AG04450 (cell line): ENCODE measurements at regions not wholly inside any gene's neighbourhood (a gene's known extent, or its start where the extent isn't known, plus 50 kb on each side); places are given as distances from the start of the nearest gene placed in this dataset.

Experiments used
- CTCF ChIA-PET: fragments of 300-600, 350-600 bp; formaldehyde crosslinking; extraction: SDS; loops from one replicate; lab custom pipeline; 2022; ENCODE audit warnings: antibody characterized with exemption, inconsistent platforms; lab: Charles Lee
- POLR2A ChIA-PET: fragments of 350-600 bp; formaldehyde crosslinking; extraction: SDS; loops from one replicate; lab custom pipeline; 2021; ENCODE audit warnings: antibody characterized with exemption, inconsistent platforms; lab: Yijun Ruan, JAX
- DNase-seq: peaks from one replicate; pipeline ENCODE4 v3.0.0-alpha.2; 2011; ENCODE audit warnings: low read depth, low spot score
- H3K27ac ChIP-seq: one replicate; pipeline ENCODE4 v1.5.1; 2012; ENCODE audit warnings: low read depth, low read length, control low read depth
- H3K27me3 ChIP-seq: one replicate; pipeline ENCODE4 v1.6.0; 2012; ENCODE audit warnings: low read length; ENCODE audit not compliant: control insufficient read depth, insufficient read depth
- H3K4me3 ChIP-seq: 2 replicates; pipeline ENCODE4 v1.5.1; 2011; ENCODE audit warnings: mild to moderate bottlenecking, low read depth, low read length, control low read depth
- H3K9me3 ChIP-seq: 2 replicates; pipeline ENCODE4 v1.5.1; 2012; ENCODE audit warnings: low read length; ENCODE audit not compliant: control insufficient read depth, insufficient read depth
- CTCF ChIP-seq: IDR thresholded peaks from 2 replicates; pipeline ENCODE4 v1.5.1; 2011; ENCODE audit warnings: low read depth, low read length, control low read depth, inconsistent platforms

DNA sequence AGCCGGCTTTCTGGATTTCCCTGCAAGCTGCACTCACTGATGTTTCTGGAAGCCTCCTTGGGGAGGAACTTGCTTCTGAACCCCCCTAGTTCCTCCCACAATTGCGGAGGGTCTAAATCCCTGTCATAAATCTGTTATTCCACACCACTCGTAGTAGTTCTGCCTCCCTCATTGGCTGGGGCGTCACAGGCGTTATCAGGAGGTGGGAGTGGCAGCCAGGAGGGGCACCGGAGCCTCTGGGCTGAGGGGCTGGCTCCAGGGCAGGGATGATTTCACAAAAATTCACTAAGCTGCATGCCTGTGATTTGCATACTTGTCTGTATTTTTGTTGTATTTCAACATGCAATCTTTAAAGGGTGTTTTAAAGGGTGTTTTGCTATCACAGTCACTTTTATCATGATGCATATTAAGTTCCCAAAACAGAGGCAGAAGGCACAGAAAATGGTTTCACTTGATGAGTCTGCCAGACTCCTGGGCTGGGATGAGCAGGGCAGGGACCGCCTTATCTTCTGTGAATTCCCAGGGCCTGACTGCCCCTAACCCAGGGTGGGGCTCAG lies 176.2 kb upstream of the FOXF1 start:
- peaks cover 7% of the 10 kb centered on the region for H3K27me3 ChIP-seq
- H3K27ac ChIP-seq = no peak overlapping the region
- no peak overlapping the region for H3K4me3 ChIP-seq
- ChIA-PET POLR2A (no interaction called here), CTCF (interaction anchor here (0.6 kb wide), 1 partner anchor 14 kb away, joined by 4 read pairs; no protein-coding TSS in a partner anchor)
- no peak for DNase-seq
- peaks cover 4% of the 10 kb centered on the region; the same call in 1 of the 2 replicates for H3K9me3 ChIP-seq
- TF ChIP-seq CTCF = no peak

- DNase-seq = no peak
- POLR2A ChIA-PET = no interaction called here
- TF ChIP-seq CTCF = no peak
- Histone ChIP-seq H3K27me3 (peaks cover 7% of the 10 kb centered on the region), H3K4me3 (no peak overlapping the region), H3K27ac (no peak overlapping the region), H3K9me3 (peaks cover 5% of the 10 kb centered on the region)
- CTCF ChIA-PET = no interaction called here
These were observed 174.8 kb upstream of the FOXF1 start for GRCh38 chr16:86335266-86336172.

- no peak for TF ChIP-seq CTCF
- Histone ChIP-seq H3K9me3 (peaks cover 13% of the 10 kb centered on the region), H3K4me3 (no peak overlapping the region), H3K27ac (no peak overlapping the region), H3K27me3 (peaks cover 2% of the 10 kb centered on the region)
- ChIA-PET CTCF (no interaction called here), POLR2A (no interaction called here)
- DNase-seq = no peak
These were observed 173.2 kb upstream of the FOXF1 start for GRCh38 chr16:86337138-86337537.

- H3K4me3 ChIP-seq = no peak overlapping the region
- H3K9me3 ChIP-seq = peaks cover 13% of the 10 kb centered on the region
- TF ChIP-seq CTCF = no peak
- no peak for DNase-seq
- no peak overlapping the region for H3K27ac ChIP-seq
- POLR2A ChIA-PET = no interaction called here
- CTCF ChIA-PET = no interaction called here
- H3K27me3 ChIP-seq = peaks cover 2% of the 10 kb centered on the region
These were observed 172.5 kb upstream of the FOXF1 start for GRCh38 chr16:86337581-86338402.
